ENCODE measurements at regions not wholly inside any gene's neighbourhood (a gene's known extent, or its start where the extent isn't known, plus 50 kb on each side); places are given as distances from the start of the nearest gene placed in this dataset.
"Not testable (repeated sequence)": the region's sequence is repeated elsewhere in the genome, so short reads cannot be mapped to it uniquely, and the experiment has no call there.

- peak; percentile 28 to 35 for DNase-seq
Observed at GRCh38 chr13:50387051-50387581, 371.9 kb downstream of the KCNRG start.

DNA sequence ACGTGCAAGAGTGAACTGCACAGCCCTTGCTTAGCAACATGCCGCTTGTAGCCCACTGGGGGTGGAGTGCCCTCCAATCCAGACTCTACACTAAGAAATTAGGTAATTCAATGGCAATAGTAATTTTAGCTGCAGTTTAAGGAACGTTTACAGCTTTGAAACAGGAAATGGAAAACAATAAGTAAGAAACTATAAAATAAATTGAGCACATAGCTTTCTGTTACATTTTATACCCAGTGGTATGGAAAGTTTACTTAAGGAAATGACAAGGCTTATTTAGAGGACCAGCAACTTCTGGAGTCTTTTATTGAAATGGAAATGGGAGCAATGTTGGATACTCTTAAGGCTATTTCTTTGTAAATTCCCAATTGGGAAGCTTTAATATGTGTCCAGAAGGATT is 373.2 kb downstream of the KCNRG start:
- no peak for DNase-seq

GRCh38 chr13:50389726-50390125 is 374.5 kb downstream of the KCNRG start:
- no peak for DNase-seq

- no peak for DNase-seq
Observed at GRCh38 chr13:50390503-50391248, 375.4 kb downstream of the KCNRG start.

DNA sequence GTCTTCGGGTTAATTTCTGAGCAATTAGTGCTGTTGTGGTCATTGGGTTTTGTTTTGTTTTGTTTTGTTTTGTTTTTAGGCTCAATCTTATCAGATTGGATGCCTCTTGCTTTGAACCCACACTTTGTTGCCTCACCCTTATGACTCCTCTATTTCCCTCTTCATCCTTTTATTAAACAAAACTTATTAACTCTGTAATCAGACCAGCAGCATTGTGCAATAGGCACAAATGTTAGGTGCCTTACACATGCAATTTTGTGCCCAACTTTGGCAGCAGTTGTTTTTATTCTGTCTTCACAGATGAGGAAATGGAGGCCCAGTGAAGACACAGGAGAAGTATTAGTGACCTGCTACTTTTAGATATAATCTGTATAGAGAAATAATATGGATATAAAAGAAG is 377.7 kb downstream of the KCNRG start:
- DNase-seq: no peak

- DNase-seq: no peak
Observed at GRCh38 chr13:50393628-50394027, 378.4 kb downstream of the KCNRG start.

GRCh38 chr13:50396001-50396400 is 380.8 kb downstream of the KCNRG start:
- no peak for DNase-seq

DNA sequence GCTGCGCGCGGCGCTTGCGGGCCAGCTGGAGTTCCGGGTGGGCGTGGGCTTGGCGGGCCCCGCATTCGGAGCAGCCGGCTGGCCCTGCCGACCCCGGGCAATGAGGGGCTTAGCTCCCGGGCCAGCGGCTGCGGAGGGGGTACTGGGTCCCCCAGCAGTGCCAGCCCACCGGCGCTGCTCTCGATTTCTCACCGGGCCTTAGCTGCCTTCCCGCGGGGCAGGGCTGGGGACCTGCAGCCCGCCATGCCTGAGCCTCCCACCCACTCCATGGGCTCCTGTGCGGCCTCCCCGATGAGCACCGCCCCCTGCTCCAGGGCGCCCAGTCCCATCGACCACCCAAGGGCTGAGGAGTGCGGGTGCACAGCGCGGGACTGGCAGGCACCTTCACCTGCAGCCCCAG is 381.4 kb downstream of the KCNRG start:
- DNase-seq: not testable (repeated sequence)

- peak in 1 of 2 donors; percentile 25 for DNase-seq
Observed at GRCh38 chr13:50400035-50400726, 384.9 kb downstream of the KCNRG start.

GRCh38 chr13:50401049-50401505 is 385.8 kb downstream of the KCNRG start:
- DNase-seq: no peak

- no peak for DNase-seq
Observed at GRCh38 chr13:50401721-50402465, 386.6 kb downstream of the KCNRG start.

GRCh38 chr13:50403311-50403710 is 388.1 kb downstream of the KCNRG start:
- DNase-seq: peak; percentile 23 to 25

GRCh38 chr13:50404116-50404515 is 388.9 kb downstream of the KCNRG start:
- no peak for DNase-seq

GRCh38 chr13:50404769-50405168 is 389.5 kb downstream of the KCNRG start:
- no peak for DNase-seq

DNA sequence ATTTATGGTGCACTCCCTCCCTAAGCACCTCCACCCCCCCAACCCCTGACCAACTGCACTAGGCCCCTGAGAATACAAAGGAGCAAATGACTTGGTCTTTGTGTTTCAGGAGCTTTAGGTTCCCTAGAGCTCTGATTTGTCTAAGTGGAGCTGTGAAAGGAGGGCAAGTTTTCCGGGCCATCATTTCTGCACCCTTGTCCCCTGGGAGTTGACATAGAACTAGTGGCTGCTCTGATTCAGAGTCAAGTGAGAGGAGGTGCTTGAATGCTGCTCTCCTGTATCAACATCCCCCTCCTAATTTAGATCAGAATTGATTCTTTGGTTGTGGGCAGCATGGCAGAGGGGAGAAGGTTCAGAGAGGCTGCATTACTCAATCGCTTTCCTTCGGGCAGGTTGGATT is 391.6 kb downstream of the KCNRG start:
- DNase-seq: no peak

GRCh38 chr13:50408068-50408467 is 392.8 kb downstream of the KCNRG start:
- DNase-seq: no peak

GRCh38 chr13:50409220-50409619 is 394.0 kb downstream of the KCNRG start:
- DNase-seq: no peak

GRCh38 chr13:50410921-50411746 is 395.9 kb downstream of the KCNRG start:
- DNase-seq: no peak

GRCh38 chr13:50412046-50412617 is 396.9 kb downstream of the KCNRG start:
- DNase-seq: no peak

GRCh38 chr13:50414640-50415039 is 399.4 kb downstream of the KCNRG start:
- no peak for DNase-seq

GRCh38 chr13:50415428-50415827 is 400.2 kb downstream of the KCNRG start:
- DNase-seq: no peak
